ENCODE measurements at regions not wholly inside any gene's neighbourhood (a gene's known extent, or its start where the extent isn't known, plus 50 kb on each side); places are given as distances from the start of the nearest gene placed in this dataset.

DNA sequence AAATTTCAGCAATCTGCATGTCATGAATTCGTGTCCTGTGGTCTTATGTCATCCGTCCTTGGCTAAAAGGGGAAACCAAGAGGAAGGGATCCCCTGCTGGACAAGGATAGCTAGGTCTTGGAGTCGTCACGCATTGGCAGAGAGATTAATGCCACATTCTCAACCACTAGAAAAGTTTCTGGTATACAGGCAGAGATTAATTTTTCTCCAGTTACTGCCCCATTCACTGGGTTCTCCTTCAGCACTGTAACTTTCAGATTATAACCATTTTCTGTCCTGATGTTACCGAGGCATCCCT is 1060.6 kb upstream of the AUTS2 start:
- no peak for DNase-seq (ENCODE audit: low read depth in 3 of 3)

DNA sequence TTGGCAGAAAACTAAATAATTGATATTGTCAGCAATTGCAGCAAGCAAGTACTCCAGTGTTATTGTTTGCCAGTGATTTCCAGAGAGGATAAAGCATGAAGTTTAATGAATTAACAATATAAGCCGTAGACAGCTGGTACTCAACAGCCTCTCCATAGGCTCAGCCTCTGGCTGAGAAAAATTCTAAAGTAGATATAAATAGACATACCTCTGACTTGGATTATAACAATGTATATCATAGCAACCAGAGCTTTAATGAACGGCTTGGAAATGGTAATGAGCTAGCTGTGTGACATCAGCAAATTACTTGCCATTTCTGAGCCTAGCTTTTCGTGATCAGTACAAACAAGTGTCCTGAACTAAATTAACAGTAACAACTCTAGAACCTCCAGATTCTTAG is 1055.4 kb upstream of the AUTS2 start:
- no peak for DNase-seq (ENCODE audit: low read depth in 3 of 3)

DNA sequence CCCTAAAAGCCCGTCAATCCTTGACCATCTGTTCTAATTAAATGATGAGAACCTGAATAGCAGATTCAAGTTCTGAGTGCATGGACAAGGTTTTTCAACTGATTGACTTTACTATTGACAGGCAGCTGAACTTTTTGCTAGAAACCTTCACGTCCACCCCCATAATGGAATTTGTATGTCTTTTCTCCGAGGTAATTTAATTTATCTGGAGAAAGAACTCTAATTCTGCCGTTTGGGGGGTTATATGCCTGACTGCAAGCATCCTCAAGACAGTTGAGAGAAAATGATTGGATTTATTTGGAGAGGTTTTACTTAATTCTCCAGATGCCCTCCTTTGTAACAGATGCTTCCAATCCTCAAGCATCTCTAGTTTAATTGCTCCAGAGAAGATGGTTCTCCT is 1053.4 kb upstream of the AUTS2 start:
- no peak for DNase-seq (ENCODE audit: low read depth in 3 of 3)

DNA sequence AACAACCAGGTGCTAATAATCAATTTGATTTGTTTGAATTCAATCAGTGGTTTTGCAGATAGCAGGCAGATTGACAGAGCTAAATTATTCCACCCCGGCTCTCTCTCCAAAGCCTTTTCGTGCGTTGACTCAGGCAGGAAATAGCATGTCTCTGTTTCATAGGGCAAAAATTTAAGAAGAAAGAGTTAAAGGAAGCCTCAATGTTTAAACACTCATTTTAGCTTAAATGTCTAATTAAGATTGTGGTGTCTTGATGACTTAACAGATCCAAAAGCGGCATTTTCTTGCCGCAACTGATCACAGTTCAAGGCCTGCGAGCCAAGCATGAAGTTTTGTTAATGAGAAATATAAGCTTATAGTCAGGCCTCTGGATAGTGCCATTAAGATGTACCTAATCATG is 1051.1 kb upstream of the AUTS2 start:
- DNase-seq (ENCODE audit: low read depth in 3 of 3), result no peak

DNA sequence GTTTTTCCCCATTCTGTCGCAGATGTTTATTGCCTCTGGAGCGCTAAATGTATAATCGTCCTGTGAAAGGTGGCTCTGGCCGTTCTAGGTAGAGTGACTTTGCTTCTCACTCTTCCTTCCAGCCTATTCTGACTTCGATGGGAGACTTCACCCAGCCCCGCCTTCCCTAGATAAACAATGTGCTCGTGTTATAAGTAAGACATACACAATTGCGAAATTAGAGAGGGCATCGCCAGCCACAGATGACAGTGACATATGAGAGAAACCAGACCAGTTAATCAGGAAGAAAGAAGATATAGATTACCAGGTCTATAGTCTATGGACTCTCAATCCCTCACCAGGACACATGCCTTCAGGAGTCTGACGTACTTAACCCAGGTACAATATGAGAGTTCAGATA is 1050.5 kb upstream of the AUTS2 start:
- DNase-seq (ENCODE audit: low read depth in 3 of 3), result no peak

DNA sequence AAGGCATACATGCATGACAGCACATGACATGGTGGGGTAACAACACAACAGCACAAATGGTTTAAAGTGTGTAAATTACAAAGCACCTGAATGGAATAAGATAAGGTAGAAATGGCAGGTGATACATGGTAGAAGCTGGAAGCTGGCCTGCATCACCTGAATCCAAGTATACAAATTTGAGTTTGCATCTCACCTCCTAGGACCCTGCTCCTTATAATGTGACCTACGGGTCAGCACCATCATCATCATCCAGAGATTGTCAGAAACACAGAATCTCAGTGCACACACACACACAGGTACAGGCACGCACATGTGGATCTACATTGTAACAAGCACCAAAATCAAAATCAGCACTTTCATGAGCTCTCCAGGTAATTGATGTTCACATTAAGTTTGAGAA is 1048.2 kb upstream of the AUTS2 start:
- no peak for DNase-seq (ENCODE audit: low read depth in 3 of 3)

DNA sequence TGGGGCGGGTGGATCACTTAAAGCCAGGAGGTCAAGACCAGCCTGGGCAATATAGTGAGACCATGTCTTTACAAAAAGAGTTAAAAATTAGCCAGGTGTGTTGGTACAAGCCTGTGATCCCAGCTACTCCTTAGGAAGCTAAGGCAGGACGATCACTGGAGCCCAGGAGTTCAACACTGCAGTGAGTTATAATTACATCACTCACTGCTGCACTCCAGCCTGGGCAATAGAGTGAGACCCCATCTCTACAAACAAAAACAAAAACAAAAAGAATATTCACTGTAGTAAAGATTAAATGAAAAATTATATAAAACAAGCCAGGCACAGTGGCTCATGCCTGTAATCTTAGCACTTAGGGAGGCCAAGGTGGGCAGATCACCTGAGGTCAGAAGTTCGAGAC is 1047.6 kb upstream of the AUTS2 start:
- DNase-seq (ENCODE audit: low read depth in 3 of 3), result no peak

DNA sequence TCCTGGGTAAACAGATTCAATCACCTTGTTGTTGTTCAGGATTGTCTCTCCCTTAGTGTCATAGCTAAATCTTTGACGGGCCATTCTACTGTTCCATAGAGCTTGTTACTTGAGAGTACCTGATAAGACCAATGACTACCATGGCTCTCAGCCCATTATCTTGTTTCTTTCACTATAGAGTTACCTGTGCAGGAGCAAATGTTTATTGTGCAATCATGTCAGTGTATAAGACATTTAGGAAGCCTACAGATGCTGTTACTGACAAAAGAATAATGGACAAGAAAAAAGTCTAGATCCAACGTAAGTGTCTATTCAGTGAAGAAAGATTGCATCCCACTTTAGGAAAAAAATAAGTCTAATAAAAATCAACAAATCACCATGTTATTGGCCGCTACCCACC is 1041.7 kb upstream of the AUTS2 start:
- no peak for DNase-seq (ENCODE audit: low read depth in 3 of 3)

DNA sequence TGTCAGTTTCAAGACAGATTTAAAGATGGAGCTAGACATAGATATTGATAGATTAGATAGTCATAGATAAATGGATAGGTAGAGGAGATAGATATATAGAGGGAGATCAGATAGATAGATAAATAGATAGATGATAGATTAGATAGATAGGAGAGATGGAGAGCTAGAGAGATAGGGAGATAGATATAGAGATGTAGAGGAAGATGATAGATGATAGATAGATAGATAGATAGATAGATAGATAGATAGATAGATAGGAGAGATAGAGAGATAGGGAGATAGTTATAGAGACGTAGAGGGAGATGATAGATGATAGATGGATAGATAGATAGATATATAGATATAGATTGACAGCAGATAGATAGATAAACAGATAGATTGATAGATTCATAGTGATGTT is 1038.8 kb upstream of the AUTS2 start:
- no peak for DNase-seq (ENCODE audit: low read depth in 3 of 3)

DNA sequence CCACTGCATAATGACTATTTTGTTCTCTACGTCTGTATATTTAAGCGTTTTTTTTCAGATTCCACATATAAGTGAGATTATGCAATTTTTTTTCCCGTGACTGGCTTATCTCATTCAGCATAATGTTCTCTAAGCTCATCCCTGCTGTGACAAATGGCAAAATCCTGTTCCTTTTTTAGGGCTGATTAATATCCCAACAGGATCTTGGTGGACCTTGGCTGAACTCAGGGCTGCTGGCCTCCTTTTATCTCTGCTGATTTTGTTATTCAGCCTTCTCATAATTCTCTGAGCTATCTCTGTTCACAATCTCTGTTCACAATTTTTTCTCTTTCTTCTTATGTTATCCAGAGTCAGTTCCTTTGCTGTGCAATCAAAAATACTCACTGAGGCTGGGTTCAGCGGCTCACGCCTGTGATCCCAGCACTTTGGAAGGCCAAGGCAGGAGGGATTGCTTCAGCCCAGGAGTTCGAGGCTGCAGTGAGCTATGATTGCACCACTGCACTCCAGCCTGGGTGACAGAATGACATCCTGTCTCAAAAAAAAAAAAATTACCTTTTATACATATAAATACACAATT is 1035.9 kb upstream of the AUTS2 start:
- no peak for DNase-seq (ENCODE audit: low read depth in 3 of 3)

DNA sequence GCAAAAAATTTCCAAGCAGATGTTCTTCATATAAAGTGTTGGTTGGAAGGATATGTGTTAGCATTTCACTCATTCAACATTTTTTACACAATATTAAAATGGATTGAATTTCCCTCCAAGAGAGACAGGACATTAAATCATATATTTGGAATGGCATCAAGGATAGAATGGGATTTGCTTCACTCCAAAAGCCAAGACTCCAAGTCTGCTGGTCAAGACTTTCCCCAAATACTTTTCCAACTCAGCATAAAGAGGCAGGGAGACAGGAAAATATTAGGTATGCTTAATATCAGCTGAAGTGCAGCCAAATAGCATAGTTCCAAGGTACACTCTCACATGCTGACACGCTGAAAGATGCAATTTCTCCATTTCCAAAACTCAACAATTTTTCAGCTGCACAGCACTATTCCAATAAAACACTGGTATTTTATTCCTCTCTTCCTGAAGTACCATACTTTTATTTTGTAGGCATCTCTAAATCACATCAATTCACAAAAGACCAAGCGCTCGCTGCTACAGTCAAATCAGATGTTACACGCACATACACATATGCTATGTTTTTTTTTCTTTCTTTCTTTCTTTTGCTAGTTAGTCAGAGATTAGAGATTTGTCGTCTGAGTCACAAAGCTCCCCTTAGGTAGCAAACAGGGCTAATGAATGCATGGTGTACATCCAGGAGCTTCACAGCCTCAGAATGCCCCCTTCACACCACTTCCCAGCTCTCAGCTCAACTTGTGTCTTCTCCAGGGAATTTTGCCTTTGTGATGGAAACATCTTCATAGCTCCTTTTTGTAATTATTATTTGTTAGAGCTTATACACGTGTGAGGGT is 1033.8 kb upstream of the AUTS2 start:
- DNase-seq (ENCODE audit: low read depth in 3 of 3), result no peak

DNA sequence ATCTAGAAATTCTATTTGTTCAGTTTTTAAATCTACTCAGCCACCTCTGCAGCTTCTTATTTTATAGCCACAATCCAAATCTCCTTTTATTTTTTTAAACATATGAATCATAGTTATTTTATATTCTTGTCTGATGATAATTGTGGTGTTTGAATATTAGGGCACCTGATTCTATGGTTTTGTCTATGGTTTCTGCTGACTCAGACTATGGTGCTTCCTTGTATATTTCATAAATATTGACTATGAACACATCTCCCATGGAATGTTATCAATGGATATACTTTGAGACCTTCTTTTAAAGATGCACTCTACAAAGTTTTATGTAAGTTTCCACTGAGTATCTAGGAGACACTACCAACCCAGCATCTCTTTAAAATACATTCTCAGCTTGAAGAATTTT is 1027.0 kb upstream of the AUTS2 start:
- DNase-seq (ENCODE audit: low read depth in 3 of 3), result no peak

DNA sequence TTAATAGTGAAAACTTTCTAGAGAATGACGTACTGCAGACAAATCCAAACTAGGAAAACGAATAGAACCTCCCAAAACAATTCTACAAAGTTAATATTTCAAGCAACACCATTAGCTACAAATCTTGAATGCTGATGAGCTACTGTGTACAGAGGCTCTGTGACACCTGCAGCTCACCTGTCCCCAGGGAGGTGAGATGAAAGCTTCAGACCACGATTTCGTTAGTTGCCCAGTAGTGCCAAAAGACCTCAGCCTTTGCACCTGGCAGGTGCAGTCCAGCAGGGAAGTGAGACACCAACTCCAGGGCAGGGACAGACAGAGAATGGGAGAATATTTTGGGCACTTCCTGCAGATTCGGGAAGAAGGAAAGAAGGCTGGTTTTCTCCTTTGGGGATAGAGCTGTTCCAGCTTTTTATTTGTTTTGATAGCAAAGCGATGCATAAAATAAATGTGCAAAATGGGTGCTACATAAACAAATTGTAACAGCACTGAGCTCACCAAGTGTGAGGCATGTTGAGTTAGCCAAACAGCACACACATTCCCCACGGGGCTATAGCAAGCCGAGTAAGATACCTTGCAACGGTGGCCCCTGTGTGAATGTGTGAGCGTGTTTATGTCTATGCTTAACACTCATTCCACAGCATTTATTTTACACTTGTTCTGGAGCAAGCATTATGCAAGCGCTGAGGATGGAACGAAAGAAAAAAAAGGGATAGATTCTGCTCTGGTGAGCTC is 1024.8 kb upstream of the AUTS2 start:
- no peak for DNase-seq (ENCODE audit: low read depth in 3 of 3)

DNA sequence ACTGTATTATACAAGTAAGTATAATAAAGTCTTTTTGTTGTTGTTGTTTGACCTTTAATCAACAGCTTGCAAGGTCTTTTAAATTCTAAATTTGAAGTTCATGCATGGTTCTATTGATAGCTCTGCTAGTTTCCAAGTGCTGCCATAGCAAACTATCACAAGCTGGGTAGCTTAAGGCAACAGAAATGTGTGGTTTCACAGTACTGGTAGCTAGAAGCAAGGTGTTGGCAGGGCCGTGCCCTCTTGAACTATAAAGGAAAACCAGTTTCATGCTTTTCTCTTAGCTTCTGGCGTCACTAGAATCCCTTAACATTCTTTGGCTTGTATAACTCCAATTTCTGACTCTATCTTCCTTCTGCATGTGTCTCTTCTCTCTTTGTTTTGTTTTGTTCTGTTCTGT is 1021.9 kb upstream of the AUTS2 start:
- no peak for DNase-seq (ENCODE audit: low read depth in 3 of 3)

DNA sequence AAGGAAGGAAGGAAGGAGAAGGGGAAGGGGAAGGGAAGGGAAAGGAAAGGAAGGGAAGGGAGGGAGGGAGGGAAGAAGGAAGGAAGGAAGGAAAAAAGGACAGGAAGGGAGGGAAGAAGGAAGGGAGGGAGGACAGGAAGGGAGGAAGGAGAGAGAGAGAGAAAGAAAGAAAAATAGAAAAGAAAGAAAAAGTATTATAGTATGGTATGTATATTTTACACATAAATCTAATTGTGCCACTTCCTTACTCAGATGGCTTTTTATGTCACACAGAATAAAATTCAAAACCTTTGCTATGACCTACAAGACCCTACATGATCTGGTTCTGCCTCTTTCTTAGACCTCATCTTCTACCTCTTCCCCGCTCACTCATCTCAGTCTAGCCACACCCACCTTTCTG is 1016.9 kb upstream of the AUTS2 start:
- DNase-seq (ENCODE audit: low read depth in 3 of 3), result no peak

DNA sequence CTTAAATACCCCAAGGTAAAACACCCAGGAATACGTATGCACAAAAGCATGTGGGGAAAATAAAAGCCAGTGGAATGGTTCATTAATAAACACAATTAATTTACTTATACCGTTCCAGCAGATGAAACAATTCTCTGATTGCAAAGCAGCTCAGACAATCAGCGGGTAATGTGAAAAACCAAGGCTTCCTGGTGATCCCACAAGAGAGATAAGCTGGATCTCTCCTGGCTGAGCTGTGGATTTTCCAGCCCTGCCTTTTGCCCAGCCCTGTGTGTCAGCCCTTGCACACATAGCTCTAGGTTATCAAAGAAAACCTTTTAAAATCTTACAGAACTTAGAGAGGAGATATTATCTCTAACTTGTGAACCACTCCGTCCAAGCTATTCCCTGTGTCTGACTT is 1010.7 kb upstream of the AUTS2 start:
- DNase-seq (ENCODE audit: low read depth in 3 of 3), result no peak

DNA sequence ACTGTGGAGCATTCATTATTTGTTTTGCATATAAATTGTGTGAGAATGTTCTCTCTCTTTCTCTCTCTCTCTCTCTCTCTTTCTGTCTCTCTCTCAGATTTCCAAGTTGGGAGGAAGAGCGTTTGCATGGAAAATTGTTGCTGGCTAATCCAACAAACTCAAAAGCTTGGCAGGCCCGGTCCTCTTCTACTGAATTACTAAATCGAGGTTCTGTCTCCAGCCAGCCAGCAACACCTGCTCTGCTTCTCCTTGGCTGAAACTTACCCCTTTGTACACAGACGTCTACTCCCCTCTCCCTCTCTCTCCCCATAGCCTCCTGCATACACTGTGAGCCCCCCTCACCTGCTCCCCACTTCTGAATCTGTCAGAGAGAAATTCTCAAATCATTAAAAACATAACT is 996.4 kb upstream of the AUTS2 start:
- DNase-seq (ENCODE audit: low read depth in 3 of 3), result no peak

DNA sequence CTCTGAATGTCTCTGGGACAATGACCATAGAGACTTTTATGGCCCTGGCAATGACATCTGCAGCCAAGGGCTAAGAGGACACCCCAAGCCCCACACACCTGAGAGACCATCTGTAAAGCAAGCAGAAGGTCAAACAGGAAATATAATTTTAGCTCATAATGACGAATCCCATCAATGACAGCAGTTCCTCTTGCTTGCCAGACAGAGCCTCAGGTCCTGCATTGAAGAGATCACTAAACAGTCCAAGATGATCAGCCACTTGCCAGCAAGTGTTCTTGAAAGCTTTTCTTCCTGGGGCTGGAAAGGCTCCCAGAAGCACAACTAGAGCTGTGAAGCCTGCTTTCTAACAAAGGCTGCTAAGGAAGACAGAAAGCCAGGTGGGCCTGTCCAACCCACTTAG is 993.7 kb upstream of the AUTS2 start:
- no peak for DNase-seq (ENCODE audit: low read depth in 3 of 3)

DNA sequence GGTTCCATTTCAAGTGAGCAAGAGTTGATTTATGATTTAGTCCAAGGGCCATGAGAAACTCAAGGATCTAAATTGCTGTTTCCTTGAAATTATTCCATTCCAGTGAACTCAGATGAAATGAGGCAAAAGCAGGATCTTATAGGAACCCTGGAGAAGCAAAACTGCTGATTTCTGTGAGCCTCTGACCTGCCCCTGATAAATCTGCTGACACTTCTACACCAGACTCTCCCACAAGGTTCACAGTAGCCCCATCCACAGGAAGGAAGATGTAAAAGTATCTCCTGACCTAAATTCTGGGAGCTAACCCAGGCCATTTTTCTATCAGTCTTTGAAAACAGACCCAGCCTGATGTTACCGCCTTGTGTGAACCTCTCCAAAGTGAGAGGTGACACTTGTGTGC is 987.6 kb upstream of the AUTS2 start:
- no peak for DNase-seq (ENCODE audit: low read depth in 3 of 3)

DNA sequence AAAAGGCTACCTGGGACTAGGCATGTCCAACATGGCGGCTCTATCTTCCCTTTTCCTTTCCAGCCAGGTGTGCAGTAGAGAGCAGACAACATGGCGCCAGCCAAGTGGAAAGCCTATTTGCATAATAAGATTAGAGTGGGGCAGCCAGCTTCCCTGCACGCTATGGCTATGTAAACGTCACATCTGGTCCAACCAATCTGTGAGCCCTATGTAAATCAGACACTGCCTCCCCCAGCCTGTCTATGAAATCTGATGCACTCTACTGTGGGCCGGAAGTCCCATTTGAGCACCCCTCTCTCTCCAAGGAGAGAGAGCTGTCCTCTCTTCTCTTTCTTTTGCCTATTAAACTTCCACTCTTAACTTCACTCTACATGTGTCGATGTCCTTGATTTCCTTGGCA is 984.9 kb upstream of the AUTS2 start:
- no peak for DNase-seq (ENCODE audit: low read depth in 3 of 3)

DNA sequence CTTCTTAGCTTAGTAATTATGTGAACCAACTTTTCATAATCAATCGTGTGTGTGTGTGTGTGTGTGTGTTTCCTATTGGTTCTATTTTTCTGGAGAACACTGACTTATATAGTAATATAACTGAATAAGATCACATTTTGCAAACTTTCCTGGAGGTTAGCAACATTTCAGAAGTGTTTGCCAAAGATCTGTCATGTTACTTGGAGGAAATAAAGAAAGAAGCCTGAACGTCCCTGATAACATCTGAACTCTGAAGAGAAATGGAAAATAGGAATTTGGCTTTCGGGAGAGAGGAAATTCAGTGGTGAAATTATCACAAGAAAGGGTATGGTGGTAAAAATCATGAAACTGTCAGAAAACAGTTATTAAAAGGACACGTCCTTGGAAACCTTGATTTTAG is 984.4 kb upstream of the AUTS2 start:
- DNase-seq (ENCODE audit: low read depth in 3 of 3), result no peak

DNA sequence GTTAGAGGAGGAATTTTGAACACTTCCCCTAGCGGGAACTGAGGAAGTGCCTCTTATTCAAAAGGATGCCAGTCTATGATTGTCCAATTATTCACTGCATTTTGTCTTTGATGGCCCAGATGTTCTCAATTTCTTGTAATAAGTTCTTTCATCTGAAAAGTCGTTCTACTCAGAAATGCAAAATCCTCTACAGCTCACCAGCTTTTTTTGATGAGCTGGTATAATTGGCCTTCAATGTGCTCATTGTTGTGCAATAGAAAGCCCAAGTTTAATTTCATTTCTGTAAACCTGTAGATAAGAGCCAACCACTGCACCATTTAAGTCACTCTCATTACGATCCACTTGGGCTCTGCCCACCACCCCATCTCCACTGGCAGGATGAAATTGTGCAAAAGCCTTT is 978.7 kb upstream of the AUTS2 start:
- no peak for DNase-seq (ENCODE audit: low read depth in 3 of 3)

DNA sequence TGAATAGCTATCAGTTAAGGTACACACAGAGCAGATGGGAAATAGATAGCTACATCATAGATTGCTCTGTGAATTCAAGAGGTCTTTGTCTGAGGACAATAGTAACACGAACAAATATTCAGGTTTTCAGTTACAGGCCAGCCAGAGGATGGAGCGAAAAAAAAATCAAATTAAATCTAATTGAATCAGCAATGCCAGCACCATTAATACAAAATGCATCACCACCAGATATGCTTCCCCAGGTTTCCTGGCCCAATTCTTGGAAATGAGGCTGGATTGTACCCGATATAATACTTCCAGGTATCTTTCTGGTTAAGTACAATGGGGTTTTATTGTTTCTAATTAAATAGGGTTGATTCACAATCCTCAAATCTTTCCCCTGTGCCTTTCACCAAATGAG is 975.8 kb upstream of the AUTS2 start:
- no peak for DNase-seq (ENCODE audit: low read depth in 3 of 3)

Data from stimulated activated CD4-positive, alpha-beta T cell treated with anti-CD3 and anti-CD28 coated beads, TNF-alpha, amount 100 ng/mL, for 24 hours (primary cell).